SK-N-SH (cell line): ENCODE measurements at regions not wholly inside any gene's neighbourhood (a gene's known extent, or its start where the extent isn't known, plus 50 kb on each side); places are given as distances from the start of the nearest gene placed in this dataset.

ENCODE experiments used
- CTCF ChIA-PET: fragments of 300-600, 350-600 bp; formaldehyde crosslinking; extraction: SDS; loops from one replicate; lab custom pipeline; 2021; lab: Yijun Ruan, JAX
- POLR2A ChIA-PET: fragments of 350-600 bp; sonication (Branson Sonifier 250); formaldehyde crosslinking; extraction: SDS; loops from one replicate; lab custom pipeline; 2020; ENCODE audit warnings: antibody characterized with exemption, inconsistent platforms; lab: Yijun Ruan, JAX
- DNase-seq: peaks from one replicate; pipeline ENCODE4 v3.0.0; 2012
- H2AFZ ChIP-seq: fragments of 200-600 bp; sonication (generic); 2 replicates; pipeline ENCODE4 v1.8.1; 2016; ENCODE audit warnings: antibody characterized with exemption, mild to moderate bottlenecking, low read depth
- H3F3A ChIP-seq: fragments of 200-600 bp; sonication (generic); replicated peaks from 2 replicates; pipeline ENCODE3; 2016; ENCODE audit warnings: antibody characterized with exemption, mild to moderate bottlenecking; ENCODE audit not compliant: insufficient read depth
- H3K27ac ChIP-seq, 2 experiments: fragments of 200-500 bp in 1 of 2; fragments of 200-600 bp in 1 of 2; sonication (Bioruptor generic) in 1 of 2; sonication (generic), shearing (Covaris generic) in 1 of 2; 2 replicates each; pipeline versions ENCODE4 v1.5.1 to v1.6.1; 2014 to 2016; ENCODE audit warnings: low read depth in 2 of 2, inconsistent platforms in 1 of 2, low read length in 1 of 2, mild to moderate bottlenecking in 1 of 2, mixed read lengths in 1 of 2
- H3K27me3 ChIP-seq: fragments of 200-600 bp; sonication (generic), shearing (Covaris generic); 2 replicates; pipeline ENCODE4 v1.6.1; 2016; ENCODE audit warnings: mixed run types; ENCODE audit not compliant: insufficient read depth
- H3K36me3 ChIP-seq, 2 experiments: fragments of 200-500 bp in 1 of 2; fragments of 200-600 bp in 1 of 2; sonication (Bioruptor generic) in 1 of 2; sonication (generic) in 1 of 2; replicated peaks in 1 of 2; 2 replicates each; pipeline versions ENCODE3 to v1.5.1; 2014 to 2016; ENCODE audit warnings: low read length in 1 of 2, mild to moderate bottlenecking in 1 of 2; ENCODE audit not compliant: insufficient read depth in 2 of 2, control insufficient read depth in 1 of 2
- H3K4me1 ChIP-seq, 2 experiments: fragments of 200-500 bp in 1 of 2; fragments of 200-600 bp in 1 of 2; sonication (Bioruptor generic) in 1 of 2; sonication (generic), shearing (Covaris generic) in 1 of 2; 2 replicates each; pipeline versions ENCODE4 v1.5.1 to v1.6.1; 2014 to 2016; ENCODE audit warnings: low read depth in 1 of 2, low read length in 1 of 2, mixed run types in 1 of 2; ENCODE audit not compliant: insufficient read depth in 2 of 2, control insufficient read depth in 1 of 2
- H3K4me2 ChIP-seq: fragments of 200-600 bp; sonication (generic), shearing (Covaris generic); 2 replicates; pipeline ENCODE4 v1.6.1; 2017; ENCODE audit warnings: mixed run types
- H3K4me3 ChIP-seq, 2 experiments: fragments of 200-500 bp in 1 of 2; fragments of 200-600 bp in 1 of 2; sonication (Bioruptor generic) in 1 of 2; sonication (generic), shearing (Covaris generic) in 1 of 2; 2 replicates each; pipeline versions ENCODE4 v1.5.1 to v1.8.1; 2014 to 2016; ENCODE audit warnings: low read depth in 2 of 2, inconsistent platforms in 1 of 2, low read length in 1 of 2, mild to moderate bottlenecking in 1 of 2, mixed read lengths in 1 of 2, moderate library complexity in 1 of 2
- H3K79me2 ChIP-seq: fragments of 200-600 bp; sonication (generic); 2 replicates; pipeline ENCODE4 v1.8.1; 2017; ENCODE audit warnings: mild to moderate bottlenecking; ENCODE audit not compliant: insufficient read depth
- H3K9ac ChIP-seq: fragments of 200-600 bp; sonication (generic); 2 replicates; pipeline ENCODE4 v1.6.1; 2017; ENCODE audit warnings: mixed run types
- H3K9me2 ChIP-seq: fragments of 200-600 bp; sonication (generic); 2 replicates; pipeline ENCODE4 v1.6.1; 2017; ENCODE audit warnings: mixed run types
- H3K9me3 ChIP-seq: fragments of 200-600 bp; sonication (generic); 2 replicates; pipeline ENCODE4 v1.6.1; 2017; ENCODE audit warnings: mixed run types, mild to moderate bottlenecking, moderate library complexity
- H4K20me1 ChIP-seq: fragments of 200-600 bp; sonication (generic); 2 replicates; pipeline ENCODE4 v1.6.1; 2017; ENCODE audit warnings: mild to moderate bottlenecking, mixed run types; ENCODE audit not compliant: insufficient read depth
- ELF1 ChIP-seq: IDR thresholded peaks from 2 replicates; pipeline ENCODE4 v1.4.0; 2012
- EP300 ChIP-seq, 2 experiments: IDR thresholded peaks; 2 replicates each; pipeline versions ENCODE4 v1.4.0 to v1.6.1; 2012; ENCODE audit warnings: borderline replicate concordance in 1 of 2, low read depth in 1 of 2, low read length in 1 of 2
- EZH2phosphoT487 ChIP-seq: fragments of 200-600 bp; sonication (generic); IDR thresholded peaks from 2 replicates; pipeline ENCODE4 v1.6.1; 2017; ENCODE audit warnings: low read depth, mixed run types, mild to moderate bottlenecking, antibody characterized with exemption, moderate library complexity, borderline replicate concordance
- NFIC ChIP-seq: IDR thresholded peaks from 2 replicates; pipeline ENCODE4 v1.4.0; 2012; ENCODE audit warnings: borderline replicate concordance
- SMC3 ChIP-seq: IDR thresholded peaks from 2 replicates; pipeline ENCODE4 v1.6.1; 2012; ENCODE audit warnings: low read depth, low read length, improper control_type of control experiment
- TAF1 ChIP-seq: IDR thresholded peaks from 2 replicates; pipeline ENCODE4 v1.6.1; 2012; ENCODE audit warnings: low read depth, mild to moderate bottlenecking, low read length, moderate library complexity, borderline replicate concordance
- WGBS: methylation state at CpG from one replicate; pipeline ENCODE4 v1.1.6; 2017; ENCODE audit warnings: low lambda C conversion rate; 5-methylcytosine and 5-hydroxymethylcytosine counted together
- TF ChIP-seq, protein P1 (sequence below): IDR thresholded peaks from 2 replicates; pipeline ENCODE4; 2012
- TF ChIP-seq, protein P2 (sequence below): IDR thresholded peaks from 2 replicates; pipeline ENCODE4 v1.4.0; 2012; ENCODE audit warnings: low read depth, borderline replicate concordance
- TF ChIP-seq, protein P3 (sequence below): fragments of 150-350 bp; IDR thresholded peaks from 2 replicates; pipeline ENCODE4 v1.6.1; 2017; ENCODE audit warnings: antibody characterized with exemption, low read length, low read depth, borderline replicate concordance
- TF ChIP-seq, protein P4 (sequence below): IDR thresholded peaks from 2 replicates; pipeline ENCODE4 v1.4.0; 2012; ENCODE audit warnings: low read depth
- TF ChIP-seq, protein P5 (sequence below): IDR thresholded peaks from 2 replicates; pipeline ENCODE4 v1.4.0; 2012; ENCODE audit warnings: low read depth, borderline replicate concordance
- TF ChIP-seq, protein P6 (sequence below): fragments of 200-600 bp; sonication (generic); IDR thresholded peaks from 2 replicates; pipeline ENCODE4 v1.6.1; 2017; ENCODE audit warnings: antibody characterized with exemption, mild to moderate bottlenecking, moderate library complexity

DNA sequence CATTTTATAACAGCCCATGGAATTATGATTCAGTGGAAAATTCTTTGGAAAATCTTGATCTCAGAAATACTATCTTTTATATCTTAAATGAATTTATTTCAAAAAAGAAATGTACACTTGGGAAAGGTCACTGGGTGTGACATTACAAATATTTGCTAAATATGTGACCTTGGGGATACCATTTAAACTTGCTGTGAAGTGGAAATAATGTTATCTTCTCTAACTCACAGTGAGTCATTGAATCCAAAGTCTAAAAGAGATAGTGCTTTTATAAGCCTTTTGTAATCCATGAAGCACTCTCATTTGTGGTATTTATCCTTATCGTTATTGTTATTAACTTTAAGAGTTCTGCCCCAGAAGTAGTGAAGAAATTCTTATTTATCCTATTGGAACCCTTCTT lies 289.8 kb upstream of the SEMA6D start:
- Histone ChIP-seq H3K4me1 (peaks cover 0 to 17% of the 10 kb centered on the region in 2 experiments; a peak in 2 of 4 replicates), H3K79me2 (no peaks in the 10 kb centered on the region), H3K4me3 (no peak overlapping the region), H4K20me1 (no peaks in the 10 kb centered on the region), H3K27me3 (no peaks in the 10 kb centered on the region), H3K27ac (no peak overlapping the region), H2AFZ (no peak overlapping the region), H3K9ac (no peak overlapping the region), H3K9me3 (no peaks in the 10 kb centered on the region), H3K9me2 (no peaks in the 10 kb centered on the region), H3K36me3 (no peaks in the 10 kb centered on the region), H3F3A (no peaks in the 10 kb centered on the region), H3K4me2 (no peak overlapping the region)
- CTCF ChIA-PET: no interaction called here
- no peak for DNase-seq
- WGBS: 55% methylated on average over 1 of the region's 1 CpG
- POLR2A ChIA-PET: no interaction called here
- TF ChIP-seq, protein P1, sequence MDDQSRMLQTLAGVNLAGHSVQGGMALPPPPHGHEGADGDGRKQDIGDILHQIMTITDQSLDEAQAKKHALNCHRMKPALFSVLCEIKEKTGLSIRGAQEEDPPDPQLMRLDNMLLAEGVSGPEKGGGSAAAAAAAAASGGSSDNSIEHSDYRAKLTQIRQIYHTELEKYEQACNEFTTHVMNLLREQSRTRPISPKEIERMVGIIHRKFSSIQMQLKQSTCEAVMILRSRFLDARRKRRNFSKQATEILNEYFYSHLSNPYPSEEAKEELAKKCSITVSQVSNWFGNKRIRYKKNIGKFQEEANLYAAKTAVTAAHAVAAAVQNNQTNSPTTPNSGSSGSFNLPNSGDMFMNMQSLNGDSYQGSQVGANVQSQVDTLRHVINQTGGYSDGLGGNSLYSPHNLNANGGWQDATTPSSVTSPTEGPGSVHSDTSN: no peak
- TF ChIP-seq TAF1: no peak
- TF ChIP-seq NFIC: no peak
- TF ChIP-seq EP300 (IDR thresholded peaks at IDR 0.05; ENCODE audit: borderline replicate concordance in 1 of 2, low read depth in 1 of 2, low read length in 1 of 2): no peak
- TF ChIP-seq, protein P2, sequence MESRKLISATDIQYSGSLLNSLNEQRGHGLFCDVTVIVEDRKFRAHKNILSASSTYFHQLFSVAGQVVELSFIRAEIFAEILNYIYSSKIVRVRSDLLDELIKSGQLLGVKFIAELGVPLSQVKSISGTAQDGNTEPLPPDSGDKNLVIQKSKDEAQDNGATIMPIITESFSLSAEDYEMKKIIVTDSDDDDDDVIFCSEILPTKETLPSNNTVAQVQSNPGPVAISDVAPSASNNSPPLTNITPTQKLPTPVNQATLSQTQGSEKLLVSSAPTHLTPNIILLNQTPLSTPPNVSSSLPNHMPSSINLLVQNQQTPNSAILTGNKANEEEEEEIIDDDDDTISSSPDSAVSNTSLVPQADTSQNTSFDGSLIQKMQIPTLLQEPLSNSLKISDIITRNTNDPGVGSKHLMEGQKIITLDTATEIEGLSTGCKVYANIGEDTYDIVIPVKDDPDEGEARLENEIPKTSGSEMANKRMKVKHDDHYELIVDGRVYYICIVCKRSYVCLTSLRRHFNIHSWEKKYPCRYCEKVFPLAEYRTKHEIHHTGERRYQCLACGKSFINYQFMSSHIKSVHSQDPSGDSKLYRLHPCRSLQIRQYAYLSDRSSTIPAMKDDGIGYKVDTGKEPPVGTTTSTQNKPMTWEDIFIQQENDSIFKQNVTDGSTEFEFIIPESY: no peak
- TF ChIP-seq, protein P3, sequence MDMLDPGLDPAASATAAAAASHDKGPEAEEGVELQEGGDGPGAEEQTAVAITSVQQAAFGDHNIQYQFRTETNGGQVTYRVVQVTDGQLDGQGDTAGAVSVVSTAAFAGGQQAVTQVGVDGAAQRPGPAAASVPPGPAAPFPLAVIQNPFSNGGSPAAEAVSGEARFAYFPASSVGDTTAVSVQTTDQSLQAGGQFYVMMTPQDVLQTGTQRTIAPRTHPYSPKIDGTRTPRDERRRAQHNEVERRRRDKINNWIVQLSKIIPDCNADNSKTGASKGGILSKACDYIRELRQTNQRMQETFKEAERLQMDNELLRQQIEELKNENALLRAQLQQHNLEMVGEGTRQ: no peak
- TF ChIP-seq, protein P4, sequence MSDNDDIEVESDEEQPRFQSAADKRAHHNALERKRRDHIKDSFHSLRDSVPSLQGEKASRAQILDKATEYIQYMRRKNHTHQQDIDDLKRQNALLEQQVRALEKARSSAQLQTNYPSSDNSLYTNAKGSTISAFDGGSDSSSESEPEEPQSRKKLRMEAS: no peak
- no peak for TF ChIP-seq ELF1
- TF ChIP-seq EZH2phosphoT487: no peak
- TF ChIP-seq, protein P5, sequence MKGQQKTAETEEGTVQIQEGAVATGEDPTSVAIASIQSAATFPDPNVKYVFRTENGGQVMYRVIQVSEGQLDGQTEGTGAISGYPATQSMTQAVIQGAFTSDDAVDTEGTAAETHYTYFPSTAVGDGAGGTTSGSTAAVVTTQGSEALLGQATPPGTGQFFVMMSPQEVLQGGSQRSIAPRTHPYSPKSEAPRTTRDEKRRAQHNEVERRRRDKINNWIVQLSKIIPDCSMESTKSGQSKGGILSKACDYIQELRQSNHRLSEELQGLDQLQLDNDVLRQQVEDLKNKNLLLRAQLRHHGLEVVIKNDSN: no peak
- TF ChIP-seq, protein P6, sequence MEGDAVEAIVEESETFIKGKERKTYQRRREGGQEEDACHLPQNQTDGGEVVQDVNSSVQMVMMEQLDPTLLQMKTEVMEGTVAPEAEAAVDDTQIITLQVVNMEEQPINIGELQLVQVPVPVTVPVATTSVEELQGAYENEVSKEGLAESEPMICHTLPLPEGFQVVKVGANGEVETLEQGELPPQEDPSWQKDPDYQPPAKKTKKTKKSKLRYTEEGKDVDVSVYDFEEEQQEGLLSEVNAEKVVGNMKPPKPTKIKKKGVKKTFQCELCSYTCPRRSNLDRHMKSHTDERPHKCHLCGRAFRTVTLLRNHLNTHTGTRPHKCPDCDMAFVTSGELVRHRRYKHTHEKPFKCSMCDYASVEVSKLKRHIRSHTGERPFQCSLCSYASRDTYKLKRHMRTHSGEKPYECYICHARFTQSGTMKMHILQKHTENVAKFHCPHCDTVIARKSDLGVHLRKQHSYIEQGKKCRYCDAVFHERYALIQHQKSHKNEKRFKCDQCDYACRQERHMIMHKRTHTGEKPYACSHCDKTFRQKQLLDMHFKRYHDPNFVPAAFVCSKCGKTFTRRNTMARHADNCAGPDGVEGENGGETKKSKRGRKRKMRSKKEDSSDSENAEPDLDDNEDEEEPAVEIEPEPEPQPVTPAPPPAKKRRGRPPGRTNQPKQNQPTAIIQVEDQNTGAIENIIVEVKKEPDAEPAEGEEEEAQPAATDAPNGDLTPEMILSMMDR: no peak
- no peak for TF ChIP-seq SMC3
